ENCODE measurements at regions not wholly inside any gene's neighbourhood (a gene's known extent, or its start where the extent isn't known, plus 50 kb on each side); places are given as distances from the start of the nearest gene placed in this dataset.

DNA sequence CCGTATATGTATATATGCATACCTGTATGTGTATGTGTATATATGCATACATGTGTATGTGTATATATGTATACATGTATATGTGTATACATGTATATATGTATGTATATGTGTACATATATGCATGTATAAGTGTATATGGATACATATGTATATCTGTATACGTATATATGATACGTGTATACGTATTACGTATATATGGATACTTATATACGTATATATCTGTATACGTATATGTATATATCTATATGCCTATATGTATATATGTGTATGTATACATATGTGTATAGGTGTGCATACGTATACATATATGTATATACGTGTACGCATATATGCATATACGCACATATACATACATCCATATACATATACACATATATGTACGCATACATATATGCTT lies 681.6 kb upstream of the ANO3 start:
- Histone ChIP-seq H3K4me1 (ENCODE audit: control insufficient read depth in 5 of 5, insufficient read depth in 5 of 5, low read length in 5 of 5) (no peaks in the 10 kb centered on the region), H3K36me3 (ENCODE audit: control insufficient read depth in 4 of 4, insufficient read depth in 4 of 4, low read length in 4 of 4) (no peaks in the 10 kb centered on the region), H3K27ac (ENCODE audit: low read depth in 1 of 2, low read length in 1 of 2) (no peak overlapping the region), H3K27me3 (ENCODE audit: control insufficient read depth in 3 of 3, insufficient read depth in 3 of 3, low read length in 2 of 3) (no peaks in the 10 kb centered on the region), H3K9me3 (ENCODE audit: control insufficient read depth in 4 of 4, insufficient read depth in 3 of 4, low read length in 3 of 4) (no peaks in the 10 kb centered on the region), H3K4me3 (no peak overlapping the region), H3K9ac (ENCODE audit: insufficient read depth in 1 of 2, low read length in 2 of 2) (no peak overlapping the region)
- TF ChIP-seq, protein P1, sequence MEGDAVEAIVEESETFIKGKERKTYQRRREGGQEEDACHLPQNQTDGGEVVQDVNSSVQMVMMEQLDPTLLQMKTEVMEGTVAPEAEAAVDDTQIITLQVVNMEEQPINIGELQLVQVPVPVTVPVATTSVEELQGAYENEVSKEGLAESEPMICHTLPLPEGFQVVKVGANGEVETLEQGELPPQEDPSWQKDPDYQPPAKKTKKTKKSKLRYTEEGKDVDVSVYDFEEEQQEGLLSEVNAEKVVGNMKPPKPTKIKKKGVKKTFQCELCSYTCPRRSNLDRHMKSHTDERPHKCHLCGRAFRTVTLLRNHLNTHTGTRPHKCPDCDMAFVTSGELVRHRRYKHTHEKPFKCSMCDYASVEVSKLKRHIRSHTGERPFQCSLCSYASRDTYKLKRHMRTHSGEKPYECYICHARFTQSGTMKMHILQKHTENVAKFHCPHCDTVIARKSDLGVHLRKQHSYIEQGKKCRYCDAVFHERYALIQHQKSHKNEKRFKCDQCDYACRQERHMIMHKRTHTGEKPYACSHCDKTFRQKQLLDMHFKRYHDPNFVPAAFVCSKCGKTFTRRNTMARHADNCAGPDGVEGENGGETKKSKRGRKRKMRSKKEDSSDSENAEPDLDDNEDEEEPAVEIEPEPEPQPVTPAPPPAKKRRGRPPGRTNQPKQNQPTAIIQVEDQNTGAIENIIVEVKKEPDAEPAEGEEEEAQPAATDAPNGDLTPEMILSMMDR (IDR thresholded peaks at IDR 0.05; ENCODE audit: control extremely low read depth, extremely low read depth): no peak
- ATAC-seq (ENCODE audit: insufficient read depth, low FRiP score) (no peak), DNase-seq (no peak)
- WGBS, 2 donors: 94 to 95% methylated on average over 12 of the region's 12 CpGs

DNA sequence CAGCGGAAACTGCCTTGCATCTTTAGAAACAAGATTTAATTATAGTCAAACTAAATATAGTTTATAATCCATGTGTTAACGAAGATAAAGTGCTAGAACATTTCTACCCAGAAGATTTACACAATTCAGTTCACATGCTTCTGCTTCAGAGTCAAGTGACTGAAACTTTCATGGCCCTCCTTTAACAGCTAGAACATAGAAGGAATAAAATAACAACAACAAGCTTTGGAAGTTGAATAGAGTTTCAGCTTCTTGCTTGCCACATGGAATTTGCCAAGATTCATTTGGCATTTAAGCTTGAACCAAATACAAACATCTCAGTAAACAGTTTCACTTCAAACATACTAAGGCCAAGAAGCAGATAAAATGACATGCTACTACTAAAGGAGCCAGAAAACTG lies 676.3 kb upstream of the ANO3 start:
- TF ChIP-seq, protein P1 (IDR thresholded peaks at IDR 0.05; ENCODE audit: control extremely low read depth, extremely low read depth): no peak
- H3K4me3 ChIP-seq: no peak overlapping the region
- H3K27me3 ChIP-seq (ENCODE audit: control insufficient read depth in 3 of 3, insufficient read depth in 3 of 3, low read length in 2 of 3): no peaks in the 10 kb centered on the region
- no peak overlapping the region for H3K27ac ChIP-seq (ENCODE audit: low read depth in 1 of 2, low read length in 1 of 2)
- H3K9me3 ChIP-seq (ENCODE audit: control insufficient read depth in 4 of 4, insufficient read depth in 3 of 4, low read length in 3 of 4): no peaks in the 10 kb centered on the region
- no peaks in the 10 kb centered on the region for H3K4me1 ChIP-seq (ENCODE audit: control insufficient read depth in 5 of 5, insufficient read depth in 5 of 5, low read length in 5 of 5)
- ATAC-seq (ENCODE audit: insufficient read depth, low FRiP score) (no peak), DNase-seq (peak in 2 of 3 donors; percentile 1 to 34)
- H3K36me3 ChIP-seq (ENCODE audit: control insufficient read depth in 4 of 4, insufficient read depth in 4 of 4, low read length in 4 of 4): no peaks in the 10 kb centered on the region
- WGBS, 2 donors: 78 to 83% methylated on average over 2 of the region's 2 CpGs
- H3K9ac ChIP-seq (ENCODE audit: insufficient read depth in 1 of 2, low read length in 2 of 2): no peak overlapping the region

DNA sequence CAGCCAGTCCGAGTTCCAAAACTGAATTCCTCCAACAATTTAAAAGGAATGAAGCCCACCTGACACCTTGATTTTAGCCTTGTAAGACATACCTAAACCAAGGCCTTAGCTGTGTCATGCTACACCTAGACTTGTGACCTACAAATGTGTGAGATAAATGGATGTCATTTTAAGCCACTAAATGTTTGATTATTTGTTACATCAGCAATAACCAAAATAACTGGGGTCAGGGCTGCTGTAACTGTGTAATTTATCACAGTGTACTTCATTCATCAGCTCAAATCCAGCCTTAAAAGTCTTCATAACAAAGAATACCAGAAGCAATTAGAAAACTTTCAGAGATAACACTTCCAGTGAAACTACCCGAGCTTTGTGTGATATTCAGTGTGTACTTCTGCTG lies 673.0 kb upstream of the ANO3 start:
- no peak for DNase-seq
- no peaks in the 10 kb centered on the region for H3K9me3 ChIP-seq (ENCODE audit: control insufficient read depth in 4 of 4, insufficient read depth in 3 of 4, low read length in 3 of 4)
- no peaks in the 10 kb centered on the region for H3K4me1 ChIP-seq (ENCODE audit: control insufficient read depth in 5 of 5, insufficient read depth in 5 of 5, low read length in 5 of 5)
- no peak overlapping the region for H3K27ac ChIP-seq (ENCODE audit: low read depth in 1 of 2, low read length in 1 of 2)
- no peak overlapping the region for H3K4me3 ChIP-seq
- 49 to 55% methylated on average over 2 of the region's 2 CpGs for WGBS, 2 donors
- no peak overlapping the region for H3K9ac ChIP-seq (ENCODE audit: insufficient read depth in 1 of 2, low read length in 2 of 2)
- no peak for ATAC-seq (ENCODE audit: insufficient read depth, low FRiP score)
- TF ChIP-seq, protein P1 (IDR thresholded peaks at IDR 0.05; ENCODE audit: control extremely low read depth, extremely low read depth): no peak
- no peaks in the 10 kb centered on the region for H3K36me3 ChIP-seq (ENCODE audit: control insufficient read depth in 4 of 4, insufficient read depth in 4 of 4, low read length in 4 of 4)
- H3K27me3 ChIP-seq (ENCODE audit: control insufficient read depth in 3 of 3, insufficient read depth in 3 of 3, low read length in 2 of 3): no peaks in the 10 kb centered on the region

DNA sequence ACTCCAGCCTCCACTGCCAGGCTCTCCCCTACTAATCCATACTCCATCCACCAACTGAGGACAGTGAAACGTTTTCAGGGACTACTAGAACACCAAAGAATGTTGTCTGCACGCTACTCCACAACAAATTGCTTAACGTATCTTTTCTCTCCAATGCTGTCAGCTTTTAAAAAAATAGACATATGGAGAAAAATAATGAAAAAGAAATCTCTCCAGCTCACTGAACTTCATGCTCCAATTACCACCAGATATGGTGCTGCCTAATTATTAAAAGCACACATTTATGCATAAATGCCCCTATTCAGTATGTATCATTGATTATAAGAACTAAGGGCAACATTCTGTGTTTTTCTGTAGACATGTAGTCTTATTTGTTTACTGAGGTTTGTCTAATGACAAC lies 672.2 kb upstream of the ANO3 start:
- Histone ChIP-seq H3K4me1 (ENCODE audit: control insufficient read depth in 5 of 5, insufficient read depth in 5 of 5, low read length in 5 of 5) (no peaks in the 10 kb centered on the region), H3K36me3 (ENCODE audit: control insufficient read depth in 4 of 4, insufficient read depth in 4 of 4, low read length in 4 of 4) (no peaks in the 10 kb centered on the region), H3K27ac (ENCODE audit: low read depth in 1 of 2, low read length in 1 of 2) (no peak overlapping the region), H3K9ac (ENCODE audit: insufficient read depth in 1 of 2, low read length in 2 of 2) (no peak overlapping the region), H3K4me3 (no peak overlapping the region), H3K9me3 (ENCODE audit: control insufficient read depth in 4 of 4, insufficient read depth in 3 of 4, low read length in 3 of 4) (no peaks in the 10 kb centered on the region), H3K27me3 (ENCODE audit: control insufficient read depth in 3 of 3, insufficient read depth in 3 of 3, low read length in 2 of 3) (no peaks in the 10 kb centered on the region)
- TF ChIP-seq, protein P1 (IDR thresholded peaks at IDR 0.05; ENCODE audit: control extremely low read depth, extremely low read depth): no peak
- 60 to 69% methylated on average over 3 of the region's 3 CpGs for WGBS, 2 donors
- ATAC-seq (ENCODE audit: insufficient read depth, low FRiP score) (no peak), DNase-seq (no peak)
